CD4-positive, alpha-beta T cell (primary cell): ENCODE measurements at regions not wholly inside any gene's neighbourhood (a gene's known extent, or its start where the extent isn't known, plus 50 kb on each side); places are given as distances from the start of the nearest gene placed in this dataset.
"Not testable (repeated sequence)": the region's sequence is repeated elsewhere in the genome, so short reads cannot be mapped to it uniquely, and the experiment has no call there.

Experiments used
- ATAC-seq: fragments of 200-7000 bp; cut with Tn5 transposase; one replicate; pipeline ENCODE4 v1.10.0; 2022; ENCODE audit warnings: mild to moderate bottlenecking; ENCODE audit not compliant: poor library complexity
- CTCF ChIA-PET: fragments of 350-600 bp; sonication (Branson Sonifier 250); formaldehyde crosslinking; loops from one replicate; lab custom pipeline; 2021; ENCODE audit warnings: antibody characterized with exemption, inconsistent platforms; lab: Charles Lee
- POLR2A ChIA-PET: fragments of 350-600 bp; sonication (Branson Sonifier 250); formaldehyde crosslinking; loops from one replicate; lab custom pipeline; 2021; ENCODE audit warnings: antibody characterized with exemption, inconsistent platforms; lab: Charles Lee
- DNase-seq, 14 experiments: peaks; one replicate each; pipeline ENCODE4 v3.0.0-alpha.2; 2013 to 2020; ENCODE audit warnings: mixed read lengths in 2 of 14
- H3K27ac ChIP-seq, 2 donors: one replicate each; pipeline versions ENCODE4 v1.5.1 to v1.7.0; 2013; ENCODE audit warnings: low read length in 2 of 2, low read depth in 1 of 2, mild to moderate bottlenecking in 1 of 2
- H3K27me3 ChIP-seq, 2 experiments: 1 replicate in 1 of 2; 2 replicates in 1 of 2; pipeline versions ENCODE4 v1.6.1 to v1.7.0; 2013; ENCODE audit warnings: low read length in 2 of 2, control low read depth in 1 of 2, mild to moderate bottlenecking in 1 of 2, moderate library complexity in 1 of 2; ENCODE audit not compliant: insufficient read depth in 2 of 2, control insufficient read depth in 1 of 2
- H3K36me3 ChIP-seq: one replicate; pipeline ENCODE4 v1.6.1; 2013; ENCODE audit warnings: low read length, control low read depth; ENCODE audit not compliant: insufficient read depth
- H3K4me1 ChIP-seq: one replicate; pipeline ENCODE4 v1.6.1; 2013; ENCODE audit warnings: low read length, control low read depth; ENCODE audit not compliant: insufficient read depth
- H3K4me3 ChIP-seq: one replicate; pipeline ENCODE4 v1.5.1; 2013; ENCODE audit warnings: mild to moderate bottlenecking, low read length, moderate library complexity
- H3K9me3 ChIP-seq, 2 experiments: 1 replicate in 1 of 2; 2 replicates in 1 of 2; pipeline versions ENCODE4 v1.6.1 to v1.7.0; 2013; ENCODE audit warnings: low read length in 2 of 2, mild to moderate bottlenecking in 2 of 2, control low read depth in 1 of 2, moderate library complexity in 1 of 2; ENCODE audit not compliant: control insufficient read depth in 1 of 2, insufficient read depth in 1 of 2
- H3K27ac Mint-ChIP-seq: one replicate; pipeline ENCODE4 v1.8.0; 2020; ENCODE audit warnings: mixed read lengths
- H3K27me3 Mint-ChIP-seq: one replicate; pipeline ENCODE4 v1.8.0; 2021; ENCODE audit warnings: mixed read lengths
- H3K36me3 Mint-ChIP-seq: one replicate; pipeline ENCODE4 v1.8.0; 2021; ENCODE audit warnings: low read depth, mixed read lengths
- H3K4me1 Mint-ChIP-seq: one replicate; pipeline ENCODE4 v1.8.0; 2021; ENCODE audit warnings: low read depth, mixed read lengths
- H3K4me3 Mint-ChIP-seq: one replicate; pipeline ENCODE4 v1.8.0; 2020; ENCODE audit warnings: mild to moderate bottlenecking, mixed read lengths
- H3K9me3 Mint-ChIP-seq: one replicate; pipeline ENCODE4 v1.8.0; 2020; ENCODE audit warnings: mixed read lengths
- CTCF ChIP-seq: fragments of 200-600 bp; IDR thresholded peaks from one replicate; pipeline ENCODE4 v1.8.0; 2022; ENCODE audit warnings: antibody characterized with exemption, mild to moderate bottlenecking
- intact Hi-C, 2 experiments: fragments of 100-400 bp; cut with DNase I in 1 of 2; cut with micrococcal nuclease in 1 of 2; formaldehyde crosslinking; loops; one replicate each; pipeline versions ENCODE4 v1.15.1 to v1.9.0; 2023 to 2025; cut with DNase I, micrococcal nuclease

GRCh38 chr11:97622795-97623194 is 1233.0 kb downstream of the JRKL start:
- H3K36me3 ChIP-seq = no peaks in the 10 kb centered on the region
- DNase-seq (no peak), ATAC-seq (no peak)
- POLR2A ChIA-PET = no interaction called here
- Mint-ChIP-seq H3K4me1 (no peaks in the 10 kb centered on the region), H3K36me3 (no peaks in the 10 kb centered on the region), H3K27me3 (no peaks in the 10 kb centered on the region), H3K9me3 (peaks cover 8% of the 10 kb centered on the region), H3K4me3 (no peak overlapping the region), H3K27ac (no peak overlapping the region)
- CTCF ChIA-PET = no interaction called here
- no peaks in the 10 kb centered on the region for H3K9me3 ChIP-seq
- no peaks in the 10 kb centered on the region for H3K4me1 ChIP-seq
- intact Hi-C loops = no loop called here
- TF ChIP-seq CTCF = no peak
- no peak overlapping the region for H3K27ac ChIP-seq
- no peaks in the 10 kb centered on the region for H3K27me3 ChIP-seq
- H3K4me3 ChIP-seq = no peak overlapping the region

- CTCF ChIA-PET, DNase-seq, H3K27me3 ChIP-seq, H3K4me1 Mint-ChIP-seq, ATAC-seq, H3K27ac Mint-ChIP-seq, intact Hi-C loops, H3K36me3 Mint-ChIP-seq, H3K9me3 ChIP-seq, H3K27ac ChIP-seq, H3K36me3 ChIP-seq, H3K4me3 ChIP-seq, H3K4me1 ChIP-seq, H3K4me3 Mint-ChIP-seq, POLR2A ChIA-PET, H3K27me3 Mint-ChIP-seq: not testable (repeated sequence)
- peaks cover 11% of the 10 kb centered on the region for H3K9me3 Mint-ChIP-seq
Observed at GRCh38 chr11:97636741-97637140, 1246.9 kb downstream of the JRKL start.

- H3K9me3 ChIP-seq = no peaks in the 10 kb centered on the region
- Mint-ChIP-seq H3K36me3 (no peaks in the 10 kb centered on the region), H3K4me1 (no peaks in the 10 kb centered on the region), H3K27me3 (no peaks in the 10 kb centered on the region), H3K4me3 (no peak overlapping the region), H3K9me3 (peaks cover 11% of the 10 kb centered on the region), H3K27ac (no peak overlapping the region)
- intact Hi-C loops = no loop called here
- H3K36me3 ChIP-seq = no peaks in the 10 kb centered on the region
- ATAC-seq (no peak), DNase-seq (no peak)
- no peak overlapping the region for H3K4me3 ChIP-seq
- no peaks in the 10 kb centered on the region for H3K27me3 ChIP-seq
- TF ChIP-seq CTCF = no peak
- H3K4me1 ChIP-seq = no peaks in the 10 kb centered on the region
- CTCF ChIA-PET = no interaction called here
- POLR2A ChIA-PET = no interaction called here
- H3K27ac ChIP-seq = no peak overlapping the region
Observed at GRCh38 chr11:97637701-97638100, 1247.9 kb downstream of the JRKL start.

GRCh38 chr11:97638641-97639224 is 1248.9 kb downstream of the JRKL start:
- H3K4me3 ChIP-seq = no peak overlapping the region
- H3K4me1 Mint-ChIP-seq = no peaks in the 10 kb centered on the region
- H3K36me3 ChIP-seq = no peaks in the 10 kb centered on the region
- peaks cover 0 to 6% of the 10 kb centered on the region in 2 experiments for H3K9me3 ChIP-seq
- TF ChIP-seq CTCF = no peak
- intact Hi-C loops = no loop called here
- peaks cover 11% of the 10 kb centered on the region for H3K9me3 Mint-ChIP-seq
- DNase-seq = no peak
- H3K4me3 Mint-ChIP-seq = no peak overlapping the region
- H3K4me1 ChIP-seq = no peaks in the 10 kb centered on the region
- ChIA-PET CTCF (no interaction called here), POLR2A (no interaction called here)
- H3K27me3 ChIP-seq = no peaks in the 10 kb centered on the region
- no peak for ATAC-seq
- H3K36me3 Mint-ChIP-seq = no peaks in the 10 kb centered on the region
- no peak overlapping the region for H3K27ac ChIP-seq
- H3K27ac Mint-ChIP-seq = no peak overlapping the region
- H3K27me3 Mint-ChIP-seq = no peaks in the 10 kb centered on the region
